Endothelial cell of umbilical vein (primary cell): ENCODE measurements at regions not wholly inside any gene's neighbourhood (a gene's known extent, or its start where the extent isn't known, plus 50 kb on each side); places are given as distances from the start of the nearest gene placed in this dataset.

Experiments used
- BruUV-seq: library from RNA; stranded (reverse); fragments of 400-500 nt; replicated peaks from 2 replicates; lab custom pipeline; 2021; lab: Mats Ljungman, UMichigan
- CTCF ChIA-PET: fragments of 300-600, 350-600 bp; sonication (Branson Sonifier 250); formaldehyde crosslinking; loops from one replicate; lab custom pipeline; 2021; ENCODE audit warnings: antibody characterized with exemption, inconsistent platforms; lab: Charles Lee
- POLR2A ChIA-PET: fragments of 300-600, 350-600 bp; sonication (Branson Sonifier 250); formaldehyde crosslinking; loops from one replicate; lab custom pipeline; 2021; ENCODE audit warnings: antibody characterized with exemption, inconsistent platforms; lab: Charles Lee
- DNase-seq: peaks from one replicate; pipeline ENCODE4 v3.0.0-alpha.2; 2011; ENCODE audit warnings: low read depth, low spot score
- FAIRE-seq: peaks from 2 replicates; lab custom pipeline; 2011; peaks lifted over from hg19 to GRCh38; lab: Jason Lieb, UNC
- H2AFZ ChIP-seq: 2 replicates; pipeline ENCODE4 v1.6.0; 2012; ENCODE audit warnings: low read depth, low read length, control low read depth, inconsistent platforms
- H3K27ac ChIP-seq: 2 replicates; pipeline ENCODE4 v1.5.1; 2011; ENCODE audit warnings: low read depth, mild to moderate bottlenecking, control low read depth, low read length, moderate library complexity; ENCODE audit not compliant: insufficient read depth
- H3K27me3 ChIP-seq, 2 experiments: 2 replicates each; pipeline versions ENCODE4 v1.6.0 to v1.6.1; 2011; ENCODE audit warnings: low read length in 2 of 2, mixed read lengths in 1 of 2; ENCODE audit not compliant: control insufficient read depth in 2 of 2, insufficient read depth in 2 of 2
- H3K36me3 ChIP-seq, 2 experiments: 2 replicates in 1 of 2; 3 replicates in 1 of 2; pipeline ENCODE4 v1.5.1; 2011; ENCODE audit warnings: low read length in 2 of 2, mild to moderate bottlenecking in 1 of 2, moderate library complexity in 1 of 2; ENCODE audit not compliant: control insufficient read depth in 2 of 2, insufficient read depth in 2 of 2; ENCODE audit errors: extremely low read depth in 1 of 2
- H3K4me1 ChIP-seq: 3 replicates; pipeline ENCODE4 v1.5.1; 2011; ENCODE audit warnings: mild to moderate bottlenecking, low read length; ENCODE audit not compliant: control insufficient read depth, insufficient read depth; ENCODE audit errors: extremely low read depth
- H3K4me2 ChIP-seq: 2 replicates; pipeline ENCODE4 v1.6.1; 2011; ENCODE audit warnings: low read length, control low read depth, mixed read lengths; ENCODE audit not compliant: insufficient read depth
- H3K4me3 ChIP-seq, 3 experiments: fragments of 200-600 bp in 1 of 3; sonication (generic), shearing (Covaris generic) in 1 of 3; replicated peaks in 1 of 3; 2 replicates each; pipeline ENCODE4 v1.5.1; 2011 to 2016; ENCODE audit warnings: control low read depth in 3 of 3, low read length in 3 of 3, mild to moderate bottlenecking in 2 of 3, inconsistent platforms in 1 of 3, low read depth in 1 of 3, moderate library complexity in 1 of 3; ENCODE audit not compliant: insufficient read depth in 1 of 3
- H3K79me2 ChIP-seq: 2 replicates; pipeline ENCODE4 v1.6.0; 2012; ENCODE audit warnings: low read length, inconsistent platforms; ENCODE audit not compliant: control insufficient read depth, insufficient read depth
- H3K9ac ChIP-seq: replicated peaks from 2 replicates; pipeline ENCODE3; 2011; ENCODE audit warnings: low read length, control low read depth; ENCODE audit not compliant: insufficient read depth; ENCODE audit errors: extremely low read depth
- H3K9me1 ChIP-seq: replicated peaks from 3 replicates; pipeline ENCODE4 v1.6.0; 2011; ENCODE audit warnings: mild to moderate bottlenecking, low read length; ENCODE audit not compliant: control insufficient read depth, insufficient read depth; ENCODE audit errors: extremely low read depth
- H3K9me3 ChIP-seq: replicated peaks from 2 replicates; pipeline ENCODE4 v1.5.1; 2012; ENCODE audit warnings: low read length, inconsistent platforms; ENCODE audit not compliant: control insufficient read depth, insufficient read depth
- H4K20me1 ChIP-seq: replicated peaks from 2 replicates; pipeline ENCODE3; 2011; ENCODE audit warnings: mild to moderate bottlenecking, low read length; ENCODE audit not compliant: control insufficient read depth, insufficient read depth; ENCODE audit errors: extremely low read depth
- EZH2 ChIP-seq: IDR thresholded peaks from 2 replicates; pipeline ENCODE4 v1.6.1; 2012; ENCODE audit warnings: borderline replicate concordance, low read depth, mild to moderate bottlenecking, moderate library complexity, low read length, inconsistent platforms; ENCODE audit not compliant: severe bottlenecking
- FOS ChIP-seq: IDR thresholded peaks from 2 replicates; pipeline ENCODE4 v1.6.1; 2011; ENCODE audit warnings: mild to moderate bottlenecking, low read length, moderate library complexity, borderline replicate concordance; ENCODE audit not compliant: insufficient read depth
- GATA2 ChIP-seq: IDR thresholded peaks from 2 replicates; pipeline ENCODE4 v1.7.0; 2011; ENCODE audit warnings: low read depth, mild to moderate bottlenecking, moderate library complexity, mixed read lengths, low read length; ENCODE audit not compliant: insufficient read length, insufficient read depth
- JUN ChIP-seq: IDR thresholded peaks from 2 replicates; pipeline ENCODE4 v1.6.1; 2011; ENCODE audit warnings: borderline replicate concordance, low read depth; ENCODE audit not compliant: insufficient read length, insufficient read depth
- MYC ChIP-seq: IDR thresholded peaks from one replicate; pipeline ENCODE4 v1.6.1; 2011; ENCODE audit warnings: mild to moderate bottlenecking, low read depth, low read length
- POLR2A ChIP-seq: IDR thresholded peaks from 2 replicates; pipeline ENCODE4 v1.6.1; 2012; ENCODE audit warnings: low read depth, mild to moderate bottlenecking, control low read depth, low read length
- POLR2AphosphoS5 ChIP-seq: IDR thresholded peaks from 2 replicates; pipeline ENCODE4 v1.6.1; 2012; ENCODE audit warnings: low read depth, mild to moderate bottlenecking, control low read depth, low read length, moderate library complexity; ENCODE audit not compliant: insufficient read depth
- dilution Hi-C: fragments of 300-500 bp; cut with MboI; formaldehyde crosslinking; loops from one replicate; pipeline ENCODE4 v1.15.0; 2019; ENCODE audit warnings: low sequenced_read_pairs; ENCODE audit not compliant: extremely low pct_ligation_motif_present
- intact Hi-C: fragments of 100-400 bp; cut with micrococcal nuclease; formaldehyde crosslinking; loops from one replicate; pipeline ENCODE4 v1.10.0; 2022
- TF ChIP-seq, protein P1 (sequence below), 2 donors: IDR thresholded peaks; 1 replicate in 1 of 2; 2 replicates in 1 of 2; pipeline ENCODE4 v1.5.1; 2011; ENCODE audit warnings: low read length in 2 of 2, mild to moderate bottlenecking in 2 of 2, moderate library complexity in 2 of 2, control low read depth in 1 of 2, inconsistent platforms in 1 of 2, low read depth in 1 of 2; ENCODE audit not compliant: insufficient read depth in 1 of 2; ENCODE audit errors: extremely low read depth in 1 of 2
- TF ChIP-seq, protein P2 (sequence below): IDR thresholded peaks from 2 replicates; pipeline ENCODE4 v1.6.1; 2011; ENCODE audit not compliant: insufficient read depth, insufficient read length

DNA sequence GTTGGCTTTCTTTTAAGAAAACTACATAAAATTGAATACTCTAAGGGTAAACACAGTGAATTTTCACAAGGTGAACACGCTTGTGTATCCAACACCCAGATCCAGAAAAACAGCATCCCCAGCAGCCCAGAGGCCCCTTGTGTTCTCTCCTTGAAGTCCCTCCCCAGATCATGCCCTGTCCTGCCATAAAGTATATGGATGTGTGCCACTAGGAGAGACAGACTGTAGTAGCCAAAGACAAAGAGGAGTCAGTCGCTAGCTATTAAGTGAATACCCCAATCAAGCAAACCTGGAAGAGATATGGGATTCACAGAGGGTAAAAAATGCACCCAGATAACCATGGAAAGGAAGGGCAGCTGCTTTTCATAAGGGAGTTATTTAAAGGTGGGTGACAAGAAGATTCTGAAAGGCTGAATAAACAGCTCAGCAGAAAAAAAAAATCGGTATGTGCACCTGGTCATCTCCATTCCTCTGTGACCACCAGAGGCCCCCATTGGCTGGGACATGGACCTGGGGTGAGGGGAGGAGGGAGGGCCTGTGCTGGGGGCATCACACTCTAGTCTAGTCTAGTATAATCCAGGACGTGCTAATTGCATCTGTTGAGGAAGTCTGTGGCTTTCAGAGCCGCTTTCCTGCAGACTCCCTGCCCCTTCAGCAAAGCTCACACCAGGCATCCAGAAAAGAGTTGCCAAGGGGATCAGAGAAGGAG is 167.3 kb upstream of the NDN start:
- intact Hi-C loops, result no loop called here
- no TSS peak for BruUV-seq
- Histone ChIP-seq H3K4me1 (no peaks in the 10 kb centered on the region), H3K27me3 (no peaks in the 10 kb centered on the region), H3K9ac (no peak overlapping the region), H2AFZ (no peak overlapping the region), H3K27ac (no peak overlapping the region), H3K4me3 (no peak overlapping the region), H3K36me3 (no peaks in the 10 kb centered on the region), H3K79me2 (no peaks in the 10 kb centered on the region), H3K9me3 (peaks cover 5% of the 10 kb centered on the region), H4K20me1 (no peaks in the 10 kb centered on the region), H3K9me1 (no peaks in the 10 kb centered on the region), H3K4me2 (no peak overlapping the region)
- POLR2A ChIA-PET, result no interaction called here
- no peak for FAIRE-seq
- dilution Hi-C loops, result no loop called here
- no peak for DNase-seq
- TF ChIP-seq POLR2AphosphoS5, result no peak
- CTCF ChIA-PET, result no interaction called here

DNA sequence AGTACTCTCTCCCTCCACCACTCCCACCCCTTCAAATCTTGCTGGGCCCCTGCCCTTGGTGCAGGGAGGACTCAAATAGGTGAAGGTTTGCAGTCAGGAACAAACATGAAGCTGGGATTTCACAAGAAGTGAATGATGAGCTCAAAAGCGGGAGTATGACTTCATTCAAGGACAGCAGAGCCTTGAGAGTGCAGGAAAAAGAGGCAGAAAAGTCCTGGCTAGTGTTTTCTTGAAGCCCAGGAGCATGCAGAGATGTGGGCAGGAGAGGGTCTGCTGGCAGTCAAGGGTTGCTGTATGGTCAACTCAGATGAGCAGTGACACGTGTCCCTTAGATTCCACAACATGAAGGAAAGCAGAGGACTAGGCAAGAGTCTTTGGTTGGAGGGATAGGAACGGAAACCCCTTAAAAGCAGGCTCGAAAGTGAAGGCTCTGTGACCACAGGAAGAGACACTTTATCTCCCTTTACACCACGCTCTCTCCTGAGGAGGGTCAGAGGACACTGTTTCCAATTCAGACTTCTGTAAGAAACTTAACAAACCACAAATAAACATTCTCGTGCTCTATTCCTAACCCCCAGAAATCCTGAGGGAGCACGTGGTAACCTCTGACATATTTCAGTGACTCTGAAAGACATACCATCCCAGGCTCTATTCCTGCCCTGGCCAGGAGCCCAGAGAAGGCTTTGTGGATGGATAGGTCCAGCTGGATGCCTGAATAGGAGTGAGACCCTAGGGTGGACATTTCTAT is 168.0 kb upstream of the NDN start:
- CTCF ChIA-PET, result no interaction called here
- dilution Hi-C loops, result no loop called here
- intact Hi-C loops, result no loop called here
- no peak for TF ChIP-seq FOS
- TF ChIP-seq JUN, result no peak
- TF ChIP-seq POLR2AphosphoS5, result no peak
- no peak for TF ChIP-seq GATA2
- TF ChIP-seq, protein P1, sequence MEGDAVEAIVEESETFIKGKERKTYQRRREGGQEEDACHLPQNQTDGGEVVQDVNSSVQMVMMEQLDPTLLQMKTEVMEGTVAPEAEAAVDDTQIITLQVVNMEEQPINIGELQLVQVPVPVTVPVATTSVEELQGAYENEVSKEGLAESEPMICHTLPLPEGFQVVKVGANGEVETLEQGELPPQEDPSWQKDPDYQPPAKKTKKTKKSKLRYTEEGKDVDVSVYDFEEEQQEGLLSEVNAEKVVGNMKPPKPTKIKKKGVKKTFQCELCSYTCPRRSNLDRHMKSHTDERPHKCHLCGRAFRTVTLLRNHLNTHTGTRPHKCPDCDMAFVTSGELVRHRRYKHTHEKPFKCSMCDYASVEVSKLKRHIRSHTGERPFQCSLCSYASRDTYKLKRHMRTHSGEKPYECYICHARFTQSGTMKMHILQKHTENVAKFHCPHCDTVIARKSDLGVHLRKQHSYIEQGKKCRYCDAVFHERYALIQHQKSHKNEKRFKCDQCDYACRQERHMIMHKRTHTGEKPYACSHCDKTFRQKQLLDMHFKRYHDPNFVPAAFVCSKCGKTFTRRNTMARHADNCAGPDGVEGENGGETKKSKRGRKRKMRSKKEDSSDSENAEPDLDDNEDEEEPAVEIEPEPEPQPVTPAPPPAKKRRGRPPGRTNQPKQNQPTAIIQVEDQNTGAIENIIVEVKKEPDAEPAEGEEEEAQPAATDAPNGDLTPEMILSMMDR (IDR thresholded peaks at IDR 0.05; ENCODE audit: extremely low read depth in 1 of 2, insufficient read depth in 1 of 2, low read depth in 1 of 2, low read length in 2 of 2), result no peak
- no peak for TF ChIP-seq POLR2A
- TF ChIP-seq EZH2, result no peak
- no peak for TF ChIP-seq MYC
- TF ChIP-seq, protein P2, sequence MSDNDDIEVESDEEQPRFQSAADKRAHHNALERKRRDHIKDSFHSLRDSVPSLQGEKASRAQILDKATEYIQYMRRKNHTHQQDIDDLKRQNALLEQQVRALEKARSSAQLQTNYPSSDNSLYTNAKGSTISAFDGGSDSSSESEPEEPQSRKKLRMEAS, result no peak
- BruUV-seq, result no TSS peak
- Histone ChIP-seq H3K9me3 (peaks cover 4% of the 10 kb centered on the region), H3K4me3 (no peak overlapping the region), H3K27ac (no peak overlapping the region), H3K27me3 (no peaks in the 10 kb centered on the region), H2AFZ (no peak overlapping the region), H3K36me3 (no peaks in the 10 kb centered on the region), H3K9ac (no peak overlapping the region), H3K9me1 (no peaks in the 10 kb centered on the region), H3K4me2 (no peak overlapping the region), H3K4me1 (no peaks in the 10 kb centered on the region), H3K79me2 (no peaks in the 10 kb centered on the region), H4K20me1 (no peaks in the 10 kb centered on the region)
- POLR2A ChIA-PET, result no interaction called here
- DNase-seq (no peak), FAIRE-seq (no peak)
